ENCODE measurements at regions not wholly inside any gene's neighbourhood (a gene's known extent, or its start where the extent isn't known, plus 50 kb on each side); places are given as distances from the start of the nearest gene placed in this dataset.

DNA sequence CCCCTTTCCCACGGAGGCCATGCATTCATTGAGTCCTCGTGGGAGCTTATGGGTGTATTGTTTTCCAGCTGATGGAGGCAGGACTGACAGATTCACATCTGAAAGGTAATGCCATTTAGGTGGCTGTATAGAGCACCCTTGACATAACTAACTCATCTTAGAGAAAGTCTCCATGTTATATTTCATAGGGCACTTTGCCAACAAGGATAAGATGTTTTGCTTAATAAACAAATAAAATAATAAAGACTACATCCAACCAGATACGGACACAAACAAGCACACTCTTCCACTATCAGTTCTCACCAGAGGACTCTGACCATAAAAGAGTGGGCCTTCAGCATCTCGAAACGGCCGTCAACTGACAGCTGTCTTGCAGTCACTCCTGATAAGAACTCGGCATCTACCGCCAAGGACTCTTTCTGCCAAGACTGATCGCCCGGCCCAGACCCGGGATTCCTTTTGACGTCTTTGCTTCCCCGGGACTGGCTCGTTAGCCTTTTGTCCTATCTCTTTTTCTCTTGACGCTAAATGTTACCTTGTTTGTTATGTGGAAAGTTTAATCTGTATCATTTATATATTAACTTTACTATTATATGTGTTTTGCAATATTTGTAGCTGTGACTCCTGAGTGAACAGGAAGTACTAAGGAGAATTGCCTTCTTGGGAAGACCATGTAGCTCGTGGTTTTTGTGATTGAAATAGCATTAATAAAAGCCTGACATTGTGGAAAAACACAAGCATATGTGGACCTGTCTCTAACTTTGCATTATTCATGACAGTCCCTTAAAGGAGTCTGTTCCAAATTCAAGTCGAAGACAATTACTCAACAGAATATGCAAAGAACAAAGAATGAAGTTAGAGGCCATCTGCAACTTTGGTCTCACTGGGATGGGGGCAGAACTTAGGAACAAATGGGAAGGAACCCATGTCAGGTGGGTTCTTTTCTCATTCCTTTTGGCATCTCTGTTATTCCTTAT lies 195.1 kb downstream of the LPIN1 start:
- no peaks in the 10 kb centered on the region for H3K9me3 ChIP-seq
- TF ChIP-seq, protein P1, sequence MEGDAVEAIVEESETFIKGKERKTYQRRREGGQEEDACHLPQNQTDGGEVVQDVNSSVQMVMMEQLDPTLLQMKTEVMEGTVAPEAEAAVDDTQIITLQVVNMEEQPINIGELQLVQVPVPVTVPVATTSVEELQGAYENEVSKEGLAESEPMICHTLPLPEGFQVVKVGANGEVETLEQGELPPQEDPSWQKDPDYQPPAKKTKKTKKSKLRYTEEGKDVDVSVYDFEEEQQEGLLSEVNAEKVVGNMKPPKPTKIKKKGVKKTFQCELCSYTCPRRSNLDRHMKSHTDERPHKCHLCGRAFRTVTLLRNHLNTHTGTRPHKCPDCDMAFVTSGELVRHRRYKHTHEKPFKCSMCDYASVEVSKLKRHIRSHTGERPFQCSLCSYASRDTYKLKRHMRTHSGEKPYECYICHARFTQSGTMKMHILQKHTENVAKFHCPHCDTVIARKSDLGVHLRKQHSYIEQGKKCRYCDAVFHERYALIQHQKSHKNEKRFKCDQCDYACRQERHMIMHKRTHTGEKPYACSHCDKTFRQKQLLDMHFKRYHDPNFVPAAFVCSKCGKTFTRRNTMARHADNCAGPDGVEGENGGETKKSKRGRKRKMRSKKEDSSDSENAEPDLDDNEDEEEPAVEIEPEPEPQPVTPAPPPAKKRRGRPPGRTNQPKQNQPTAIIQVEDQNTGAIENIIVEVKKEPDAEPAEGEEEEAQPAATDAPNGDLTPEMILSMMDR (IDR thresholded peaks at IDR 0.05), result no peak
- H3K36me3 ChIP-seq, result no peaks in the 10 kb centered on the region
- H3K4me1 ChIP-seq, result no peaks in the 10 kb centered on the region
- DNase-seq, result no peak
- H3K27ac ChIP-seq, result no peak overlapping the region
- intact Hi-C loops (cut with DNase I; ENCODE audit: low total_unique reads), result no loop called here
- no peaks in the 10 kb centered on the region for H3K27me3 ChIP-seq
- H3K4me3 ChIP-seq, result no peak overlapping the region

DNA sequence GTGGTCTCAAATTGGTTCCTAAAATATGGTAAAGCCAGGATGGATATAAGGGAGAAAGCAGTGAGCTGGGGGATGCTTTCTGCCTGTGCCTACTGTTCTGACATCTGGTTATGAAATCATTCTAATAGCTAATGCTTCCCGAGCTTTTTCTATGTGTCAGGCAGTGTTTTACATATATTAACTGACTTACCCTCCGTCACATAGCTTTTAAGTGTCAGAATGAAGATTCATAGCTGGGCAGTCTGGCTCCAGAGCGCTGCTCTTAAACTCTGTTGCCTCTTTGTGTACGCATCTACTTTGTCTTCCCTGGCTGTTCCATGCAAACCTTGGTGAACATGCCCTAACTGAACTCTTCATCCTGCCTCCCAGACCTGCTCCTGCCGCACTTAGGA lies 195.7 kb downstream of the LPIN1 start:
- no peaks in the 10 kb centered on the region for H3K27me3 ChIP-seq
- H3K36me3 ChIP-seq, result no peaks in the 10 kb centered on the region
- intact Hi-C loops (cut with DNase I; ENCODE audit: low total_unique reads), result no loop called here
- no peak overlapping the region for H3K27ac ChIP-seq
- no peak overlapping the region for H3K4me3 ChIP-seq
- H3K4me1 ChIP-seq, result no peaks in the 10 kb centered on the region
- no peak for DNase-seq
- no peaks in the 10 kb centered on the region for H3K9me3 ChIP-seq
- TF ChIP-seq, protein P1 (IDR thresholded peaks at IDR 0.05), result no peak

DNA sequence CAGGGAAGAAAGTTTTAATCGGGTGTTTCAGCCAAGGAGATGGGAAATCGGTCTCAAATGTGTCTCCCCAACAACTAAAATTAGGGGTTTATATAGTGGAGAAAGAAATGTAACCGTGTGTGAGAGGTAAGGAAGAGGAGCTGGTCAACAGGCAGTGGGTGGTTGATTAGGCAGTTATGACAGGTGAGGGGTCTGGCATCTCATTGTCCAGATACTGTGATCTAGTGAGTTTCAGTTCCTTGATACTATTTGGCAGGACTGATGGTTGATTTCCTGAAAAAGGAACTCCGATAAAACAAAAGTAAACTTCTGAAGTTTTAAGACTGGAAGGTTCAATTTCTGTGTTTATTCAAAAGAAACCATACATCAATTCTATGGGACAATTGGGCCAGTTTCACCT lies 197.9 kb downstream of the LPIN1 start:
- no peak for DNase-seq
- no peak overlapping the region for H3K4me3 ChIP-seq
- H3K27ac ChIP-seq, result no peak overlapping the region
- no peaks in the 10 kb centered on the region for H3K9me3 ChIP-seq
- no peaks in the 10 kb centered on the region for H3K36me3 ChIP-seq
- TF ChIP-seq, protein P1 (IDR thresholded peaks at IDR 0.05), result no peak
- intact Hi-C loops (cut with DNase I; ENCODE audit: low total_unique reads), result no loop called here
- no peaks in the 10 kb centered on the region for H3K27me3 ChIP-seq
- H3K4me1 ChIP-seq, result no peaks in the 10 kb centered on the region

DNA sequence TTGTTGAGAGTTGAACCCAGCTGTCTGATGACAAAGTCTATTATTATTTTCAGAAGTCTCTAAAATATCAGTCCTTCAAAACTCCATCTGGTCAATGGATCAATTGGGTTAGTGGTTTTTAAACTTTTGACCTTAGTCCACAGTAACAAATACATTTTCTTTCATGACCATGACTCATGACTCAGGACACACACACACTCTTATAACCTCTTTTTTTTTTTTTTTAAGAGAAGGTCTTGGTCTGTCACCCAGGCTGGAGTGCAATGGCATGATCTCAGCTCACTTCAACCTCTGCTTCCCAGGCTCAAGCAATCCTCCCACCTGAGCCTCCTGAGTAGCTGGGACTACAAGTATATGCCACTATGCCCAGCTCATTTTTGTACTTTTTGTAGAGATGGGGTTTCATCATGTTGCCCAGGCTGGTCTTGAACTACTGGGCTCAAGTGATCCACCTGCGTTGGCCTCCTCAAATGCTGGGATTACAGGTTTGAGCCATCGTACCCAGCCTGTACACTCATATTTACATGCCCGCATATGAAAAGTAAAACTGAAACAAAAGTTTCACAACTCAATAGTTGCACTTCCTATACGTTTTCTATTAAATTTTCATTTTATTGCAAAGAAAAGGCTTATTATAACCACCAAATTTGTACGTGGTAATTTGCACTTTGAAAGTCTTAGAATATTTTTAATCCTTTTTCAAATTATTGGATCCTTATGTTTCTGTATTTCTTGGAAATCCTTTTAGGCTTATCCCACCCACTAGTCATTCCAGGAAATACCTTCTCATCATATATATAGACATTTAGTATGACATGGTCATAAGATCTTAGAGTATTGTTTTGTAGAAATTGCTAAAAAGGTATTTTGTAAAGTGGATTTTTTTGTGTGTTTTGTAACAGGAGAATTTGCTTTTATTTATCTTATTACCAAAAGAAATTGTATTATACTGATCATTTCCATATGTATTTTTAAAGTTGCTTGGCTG lies 199.0 kb downstream of the LPIN1 start:
- intact Hi-C loops (cut with DNase I; ENCODE audit: low total_unique reads), result no loop called here
- H3K9me3 ChIP-seq, result no peaks in the 10 kb centered on the region
- no peaks in the 10 kb centered on the region for H3K36me3 ChIP-seq
- no peak overlapping the region for H3K4me3 ChIP-seq
- TF ChIP-seq, protein P1 (IDR thresholded peaks at IDR 0.05), result no peak
- H3K4me1 ChIP-seq, result no peaks in the 10 kb centered on the region
- H3K27me3 ChIP-seq, result no peaks in the 10 kb centered on the region
- no peak overlapping the region for H3K27ac ChIP-seq
- no peak for DNase-seq

DNA sequence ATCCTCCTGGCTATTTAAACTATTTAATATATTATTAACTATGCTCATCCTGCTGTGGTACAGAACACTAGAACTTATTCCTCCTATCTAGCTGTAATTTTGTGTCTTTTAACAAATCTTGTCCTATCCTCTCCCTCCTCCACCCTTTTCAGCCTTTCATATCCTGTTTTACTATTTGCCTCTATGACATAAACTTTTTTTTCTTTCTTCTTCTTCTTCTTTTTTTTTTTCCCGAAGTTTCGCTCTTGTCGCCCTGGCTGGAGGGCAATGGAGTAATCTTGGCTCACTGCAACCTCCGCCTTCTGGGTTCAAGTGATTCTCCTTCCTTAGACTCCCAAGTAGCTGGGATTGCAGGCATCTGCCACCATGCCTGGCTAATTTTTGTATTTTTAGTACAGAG lies 201.5 kb downstream of the LPIN1 start:
- H3K4me1 ChIP-seq, result no peaks in the 10 kb centered on the region
- TF ChIP-seq, protein P1 (IDR thresholded peaks at IDR 0.05), result no peak
- no peaks in the 10 kb centered on the region for H3K27me3 ChIP-seq
- H3K36me3 ChIP-seq, result no peaks in the 10 kb centered on the region
- no peak for DNase-seq
- H3K27ac ChIP-seq, result no peak overlapping the region
- H3K9me3 ChIP-seq, result no peaks in the 10 kb centered on the region
- intact Hi-C loops (cut with DNase I; ENCODE audit: low total_unique reads), result no loop called here
- no peak overlapping the region for H3K4me3 ChIP-seq

Measured in tibial artery (tissue), 4 donors.